ENCODE measurements at regions not wholly inside any gene's neighbourhood (a gene's known extent, or its start where the extent isn't known, plus 50 kb on each side); places are given as distances from the start of the nearest gene placed in this dataset.

- TF ChIP-seq TFDP2 (CRISPR knock-in tag; IDR thresholded peaks at IDR 0.05) (no peak), IKZF1 (IDR thresholded peaks at IDR 0.05) (no peak), MXI1 (IDR thresholded peaks at IDR 0.05; ENCODE audit: borderline replicate concordance, low read depth, low read length) (no peak), CREB1 (IDR thresholded peaks at IDR 0.05) (no peak), CREB1 (CRISPR knock-in tag; IDR thresholded peaks at IDR 0.05) (no peak), ZNF800 (CRISPR knock-in tag; IDR thresholded peaks at IDR 0.05) (no peak), MAX (IDR thresholded peaks at IDR 0.05) (no peak), EZH2 (conservative IDR thresholded peaks at IDR 0.05; ENCODE audit: low read depth, low read length) (no peak), ARID4A (CRISPR knock-in tag; IDR thresholded peaks at IDR 0.05; ENCODE audit: borderline replicate concordance) (no peak), SMAD9 (CRISPR knock-in tag; IDR thresholded peaks at IDR 0.05) (no peak)
Measured at GRCh38 chrX:13396924-13397323, 77.1 kb upstream of the ATXN3L start.

All from HepG2 (cell line).